Erythroblast (primary cell): ENCODE measurements at regions not wholly inside any gene's neighbourhood (a gene's known extent, or its start where the extent isn't known, plus 50 kb on each side); places are given as distances from the start of the nearest gene placed in this dataset.

Experiments used
- DNase-seq, 2 experiments: peaks; one replicate each; lab custom pipeline; 2025; lab: John Stamatoyannopoulos, UW
- GATA1 ChIP-seq: IDR thresholded peaks from 2 replicates; pipeline ENCODE4 v1.6.1; 2011; ENCODE audit warnings: low read depth, mild to moderate bottlenecking, control low read depth, low read length, moderate library complexity
- POLR2A ChIP-seq: IDR thresholded peaks from 2 replicates; pipeline ENCODE4 v1.6.1; 2011; ENCODE audit warnings: mild to moderate bottlenecking, low read length

GRCh38 chr18:48460929-48461583 lies 51.9 kb upstream of the ZBTB7C start:
- no peak for DNase-seq
- TF ChIP-seq GATA1: no peak
- TF ChIP-seq POLR2A: no peak

- TF ChIP-seq GATA1 (no peak), POLR2A (no peak)
- no peak for DNase-seq
These were observed 50.3 kb upstream of the ZBTB7C start for GRCh38 chr18:48459465-48459864.

DNA sequence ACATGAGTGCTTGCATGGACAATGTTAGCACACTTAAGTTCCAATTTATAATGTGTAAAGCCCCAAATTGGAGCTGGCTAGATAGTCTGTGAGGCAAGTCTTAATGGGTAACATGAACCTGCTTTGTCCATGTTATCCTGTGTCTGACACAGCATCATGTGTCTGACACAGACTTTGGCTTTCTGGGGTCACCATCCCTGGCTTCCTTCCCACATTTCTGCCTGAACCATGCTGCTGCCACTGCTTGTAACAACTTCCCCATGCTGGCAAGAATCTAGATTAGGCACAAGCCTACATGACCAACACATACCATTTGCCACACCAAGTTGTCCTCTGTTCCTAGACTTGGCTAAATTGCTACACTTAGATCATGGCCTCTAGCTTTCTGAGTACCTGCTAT lies 49.8 kb upstream of the ZBTB7C start:
- no peak for DNase-seq
- TF ChIP-seq GATA1 (no peak), POLR2A (no peak)
